DND-41 (cell line): ENCODE measurements at regions not wholly inside any gene's neighbourhood (a gene's known extent, or its start where the extent isn't known, plus 50 kb on each side); places are given as distances from the start of the nearest gene placed in this dataset.
A peak's percentile ranks its signal among the peaks of the same experiment; 100 is the strongest.

Source experiments
- ATAC-seq: fragments of 200-7000 bp; cut with Tn5 transposase; 3 replicates; pipeline ENCODE4 v1.9.1; 2021; ENCODE audit warnings: low read depth; ENCODE audit not compliant: insufficient read depth
- DNase-seq: peaks from one replicate; pipeline ENCODE4 v3.0.0-alpha.2; 2020
- H2AFZ ChIP-seq: 2 replicates; pipeline ENCODE4 v1.6.0; 2012; ENCODE audit warnings: low read depth, low read length
- H3K27ac ChIP-seq: 2 replicates; pipeline ENCODE4 v1.5.1; 2012; ENCODE audit warnings: low read length, inconsistent platforms
- H3K27me3 ChIP-seq: fragments of 200-600 bp; sonication (generic); 2 replicates; pipeline ENCODE4 v1.6.0; 2012; ENCODE audit warnings: low read length, mild to moderate bottlenecking, inconsistent platforms; ENCODE audit not compliant: insufficient read depth, poor library complexity
- H3K36me3 ChIP-seq: 2 replicates; pipeline ENCODE4 v1.5.1; 2012; ENCODE audit warnings: low read length, inconsistent platforms; ENCODE audit not compliant: insufficient read depth
- H3K4me1 ChIP-seq: 2 replicates; pipeline ENCODE4 v1.5.1; 2012; ENCODE audit warnings: mild to moderate bottlenecking, low read length; ENCODE audit not compliant: insufficient read depth
- H3K4me2 ChIP-seq: 2 replicates; pipeline ENCODE4 v1.6.0; 2012; ENCODE audit warnings: mild to moderate bottlenecking, moderate library complexity, low read length, inconsistent platforms; ENCODE audit not compliant: insufficient read depth
- H3K4me3 ChIP-seq, 2 experiments: fragments of 200-600 bp in 1 of 2; shearing (Covaris generic) in 1 of 2; 2 replicates each; pipeline ENCODE4 v1.5.1; 2012 to 2016; ENCODE audit warnings: inconsistent platforms in 2 of 2, low read length in 2 of 2, mild to moderate bottlenecking in 2 of 2, low read depth in 1 of 2, moderate library complexity in 1 of 2
- H3K79me2 ChIP-seq: 2 replicates; pipeline ENCODE4 v1.6.0; 2012; ENCODE audit warnings: low read length, inconsistent platforms; ENCODE audit not compliant: insufficient read depth
- H3K9ac ChIP-seq: 2 replicates; pipeline ENCODE4 v1.6.0; 2012; ENCODE audit warnings: low read depth, mild to moderate bottlenecking, inconsistent platforms, low read length, moderate library complexity
- H3K9me3 ChIP-seq: 2 replicates; pipeline ENCODE4 v1.5.1; 2012; ENCODE audit warnings: low read length, moderate library complexity, mild to moderate bottlenecking, inconsistent platforms; ENCODE audit not compliant: insufficient read depth, severe bottlenecking
- H4K20me1 ChIP-seq: 2 replicates; pipeline ENCODE4 v1.6.0; 2012; ENCODE audit warnings: low read length; ENCODE audit not compliant: insufficient read depth
- EZH2 ChIP-seq: IDR thresholded peaks from 3 replicates; pipeline ENCODE4 v1.6.1; 2012; ENCODE audit warnings: borderline replicate concordance, low read depth, mild to moderate bottlenecking, moderate library complexity, low read length, inconsistent platforms; ENCODE audit not compliant: severe bottlenecking
- TF ChIP-seq, protein P1 (sequence below): IDR thresholded peaks from 2 replicates; pipeline ENCODE4 v1.5.1; 2012; ENCODE audit warnings: borderline replicate concordance, low read length, moderate library complexity, mild to moderate bottlenecking; ENCODE audit not compliant: poor library complexity, severe bottlenecking; ENCODE audit errors: extremely low read depth

DNA sequence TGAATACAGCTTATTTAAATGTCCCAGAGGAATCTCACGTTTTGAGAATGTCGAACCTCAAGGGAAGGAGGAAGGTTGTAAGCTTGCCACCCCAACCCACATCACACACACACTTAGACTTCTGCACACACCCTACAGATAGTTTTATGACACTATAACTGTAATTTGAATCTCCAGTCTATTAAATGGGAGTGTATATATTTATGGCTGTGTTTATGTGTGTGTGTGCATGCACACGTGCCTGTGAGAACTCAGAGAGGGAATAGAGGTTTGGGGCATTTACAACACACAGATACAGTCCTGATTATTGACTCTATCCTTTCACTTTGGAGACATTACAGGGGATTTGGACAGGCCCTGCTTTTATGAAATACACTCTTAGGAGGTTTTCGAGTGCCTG lies 171.5 kb upstream of the MAF start:
- no peak overlapping the region for H3K27ac ChIP-seq
- TF ChIP-seq, protein P1, sequence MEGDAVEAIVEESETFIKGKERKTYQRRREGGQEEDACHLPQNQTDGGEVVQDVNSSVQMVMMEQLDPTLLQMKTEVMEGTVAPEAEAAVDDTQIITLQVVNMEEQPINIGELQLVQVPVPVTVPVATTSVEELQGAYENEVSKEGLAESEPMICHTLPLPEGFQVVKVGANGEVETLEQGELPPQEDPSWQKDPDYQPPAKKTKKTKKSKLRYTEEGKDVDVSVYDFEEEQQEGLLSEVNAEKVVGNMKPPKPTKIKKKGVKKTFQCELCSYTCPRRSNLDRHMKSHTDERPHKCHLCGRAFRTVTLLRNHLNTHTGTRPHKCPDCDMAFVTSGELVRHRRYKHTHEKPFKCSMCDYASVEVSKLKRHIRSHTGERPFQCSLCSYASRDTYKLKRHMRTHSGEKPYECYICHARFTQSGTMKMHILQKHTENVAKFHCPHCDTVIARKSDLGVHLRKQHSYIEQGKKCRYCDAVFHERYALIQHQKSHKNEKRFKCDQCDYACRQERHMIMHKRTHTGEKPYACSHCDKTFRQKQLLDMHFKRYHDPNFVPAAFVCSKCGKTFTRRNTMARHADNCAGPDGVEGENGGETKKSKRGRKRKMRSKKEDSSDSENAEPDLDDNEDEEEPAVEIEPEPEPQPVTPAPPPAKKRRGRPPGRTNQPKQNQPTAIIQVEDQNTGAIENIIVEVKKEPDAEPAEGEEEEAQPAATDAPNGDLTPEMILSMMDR: no peak
- H3K4me1 ChIP-seq: peaks cover 7% of the 10 kb centered on the region
- no peaks in the 10 kb centered on the region for H3K36me3 ChIP-seq
- H3K79me2 ChIP-seq: no peaks in the 10 kb centered on the region
- no peaks in the 10 kb centered on the region for H4K20me1 ChIP-seq
- no peak overlapping the region for H3K4me2 ChIP-seq
- H3K9me3 ChIP-seq: no peaks in the 10 kb centered on the region
- peaks cover 3% of the 10 kb centered on the region for H3K27me3 ChIP-seq
- ATAC-seq: no peak
- no peak overlapping the region for H3K4me3 ChIP-seq
- DNase-seq: no peak
- H3K9ac ChIP-seq: no peak overlapping the region
- H2AFZ ChIP-seq: no peak overlapping the region

- Histone ChIP-seq H2AFZ (peak overlapping the region; percentile 69), H3K4me2 (peak overlapping the region; percentile 63; the same call in 1 of the 2 replicates), H3K9ac (peak overlapping the region; percentile 35)
Observed at GRCh38 chr16:79770244-79771064, 169.9 kb upstream of the MAF start.

DNA sequence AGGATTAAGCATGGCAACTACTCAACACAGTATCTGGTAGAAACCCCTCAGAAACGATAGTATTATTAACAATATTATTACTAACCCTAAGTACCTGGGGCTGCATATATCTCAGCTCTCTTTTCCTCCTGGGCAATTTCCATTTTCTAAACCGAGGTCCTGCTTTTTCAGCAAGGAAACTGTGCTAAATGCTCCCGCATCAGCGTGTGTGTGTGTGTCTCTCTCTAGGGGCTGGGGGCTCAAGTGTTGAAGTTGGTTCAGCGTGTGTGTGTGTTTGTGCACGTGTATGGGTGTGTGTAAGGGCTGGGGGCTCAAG lies 169.3 kb upstream of the MAF start:
- H3K4me3 ChIP-seq: peak overlapping the region in 1 of 2 experiments; percentile 54; a peak in 2 of 4 replicates
- H3K9me3 ChIP-seq: no peaks in the 10 kb centered on the region
- H3K79me2 ChIP-seq: no peaks in the 10 kb centered on the region
- no peak for ATAC-seq
- H3K4me2 ChIP-seq: peak overlapping the region; percentile 63; the same call in 1 of the 2 replicates
- no peaks in the 10 kb centered on the region for H3K36me3 ChIP-seq
- peaks cover 7% of the 10 kb centered on the region for H3K4me1 ChIP-seq
- H3K9ac ChIP-seq: peak overlapping the region; percentile 35
- peak overlapping the region; percentile 48 for H2AFZ ChIP-seq
- DNase-seq: no peak
- TF ChIP-seq, protein P1: no peak
- TF ChIP-seq EZH2: no peak
- no peaks in the 10 kb centered on the region for H4K20me1 ChIP-seq
- H3K27ac ChIP-seq: no peak overlapping the region
- peaks cover 3% of the 10 kb centered on the region for H3K27me3 ChIP-seq

More at GRCh38 chr16:79770244-79771064, 169.9 kb upstream of the MAF start:
- no peaks in the 10 kb centered on the region for H4K20me1 ChIP-seq
- H3K4me1 ChIP-seq: peaks cover 7% of the 10 kb centered on the region
- peaks cover 3% of the 10 kb centered on the region for H3K27me3 ChIP-seq
- no peak for TF ChIP-seq EZH2
- TF ChIP-seq, protein P1: no peak
- no peaks in the 10 kb centered on the region for H3K36me3 ChIP-seq
- H3K9me3 ChIP-seq: no peaks in the 10 kb centered on the region
- no peaks in the 10 kb centered on the region for H3K79me2 ChIP-seq
- DNase-seq (peak; percentile 59), ATAC-seq (peak; percentile 99)
- no peak overlapping the region for H3K27ac ChIP-seq
- peak overlapping the region in 1 of 2 experiments; percentile 54; a peak in 3 of 4 replicates for H3K4me3 ChIP-seq
